ENCODE measurements at regions not wholly inside any gene's neighbourhood (a gene's known extent, or its start where the extent isn't known, plus 50 kb on each side); places are given as distances from the start of the nearest gene placed in this dataset.

- intact Hi-C loops (cut with DNase I), result no loop called here
- Histone ChIP-seq H3K9me3 (ENCODE audit: control insufficient read depth in 2 of 3, insufficient read depth in 1 of 3, low read length in 3 of 3) (peaks cover 0 to 4% (median 0%) of the 10 kb centered on the region in 3 donors), H3K27ac (ENCODE audit: low read depth in 2 of 2, low read length in 2 of 2) (no peak overlapping the region), H3K9ac (ENCODE audit: low read length in 3 of 3) (no peak overlapping the region), H3K27me3 (ENCODE audit: control insufficient read depth, insufficient read depth, low read length) (no peaks in the 10 kb centered on the region), H3K36me3 (ENCODE audit: control insufficient read depth in 2 of 3, insufficient read depth in 3 of 3, low read length in 3 of 3) (no peaks in the 10 kb centered on the region), H3K4me1 (ENCODE audit: control insufficient read depth in 2 of 3, insufficient read depth in 2 of 3, low read depth in 1 of 3, low read length in 3 of 3) (no peaks in the 10 kb centered on the region), H3K4me3 (ENCODE audit: low read length in 3 of 3) (no peak overlapping the region)
- FAIRE-seq, result peak; percentile 15
- no peak for DNase-seq
- TF ChIP-seq, protein P1, sequence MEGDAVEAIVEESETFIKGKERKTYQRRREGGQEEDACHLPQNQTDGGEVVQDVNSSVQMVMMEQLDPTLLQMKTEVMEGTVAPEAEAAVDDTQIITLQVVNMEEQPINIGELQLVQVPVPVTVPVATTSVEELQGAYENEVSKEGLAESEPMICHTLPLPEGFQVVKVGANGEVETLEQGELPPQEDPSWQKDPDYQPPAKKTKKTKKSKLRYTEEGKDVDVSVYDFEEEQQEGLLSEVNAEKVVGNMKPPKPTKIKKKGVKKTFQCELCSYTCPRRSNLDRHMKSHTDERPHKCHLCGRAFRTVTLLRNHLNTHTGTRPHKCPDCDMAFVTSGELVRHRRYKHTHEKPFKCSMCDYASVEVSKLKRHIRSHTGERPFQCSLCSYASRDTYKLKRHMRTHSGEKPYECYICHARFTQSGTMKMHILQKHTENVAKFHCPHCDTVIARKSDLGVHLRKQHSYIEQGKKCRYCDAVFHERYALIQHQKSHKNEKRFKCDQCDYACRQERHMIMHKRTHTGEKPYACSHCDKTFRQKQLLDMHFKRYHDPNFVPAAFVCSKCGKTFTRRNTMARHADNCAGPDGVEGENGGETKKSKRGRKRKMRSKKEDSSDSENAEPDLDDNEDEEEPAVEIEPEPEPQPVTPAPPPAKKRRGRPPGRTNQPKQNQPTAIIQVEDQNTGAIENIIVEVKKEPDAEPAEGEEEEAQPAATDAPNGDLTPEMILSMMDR (IDR thresholded peaks at IDR 0.05; ENCODE audit: borderline replicate concordance, extremely low read depth, insufficient read depth), result no peak
These were observed 858.7 kb downstream of the ROBO2 start for GRCh38 chr3:77898621-77899020.

DNA sequence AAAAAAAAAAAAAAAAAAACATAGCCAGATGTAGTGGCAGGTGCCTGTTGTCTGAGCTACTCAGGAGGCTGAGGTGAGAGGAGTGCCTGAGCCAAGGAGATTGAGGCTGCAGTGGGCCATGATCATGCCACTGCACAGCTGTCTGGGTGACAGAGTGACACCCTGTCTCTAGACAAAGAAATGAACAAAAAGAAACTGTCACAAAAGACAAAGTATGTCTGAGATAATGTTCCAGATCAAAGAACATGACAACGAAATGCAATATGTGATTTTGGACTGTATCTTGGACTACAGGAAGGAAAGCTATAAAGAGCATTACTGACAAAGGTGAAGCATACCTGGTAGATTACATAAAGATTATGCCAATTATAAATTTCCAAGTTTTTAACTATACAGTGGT lies 862.8 kb downstream of the ROBO2 start:
- Histone ChIP-seq H3K9ac (ENCODE audit: low read length in 3 of 3) (no peak overlapping the region), H3K4me1 (ENCODE audit: control insufficient read depth in 2 of 3, insufficient read depth in 2 of 3, low read depth in 1 of 3, low read length in 3 of 3) (no peaks in the 10 kb centered on the region), H3K4me3 (ENCODE audit: low read length in 3 of 3) (no peak overlapping the region), H3K9me3 (ENCODE audit: control insufficient read depth in 2 of 3, insufficient read depth in 1 of 3, low read length in 3 of 3) (peaks cover 0 to 4% (median 0%) of the 10 kb centered on the region in 3 donors), H3K36me3 (ENCODE audit: control insufficient read depth in 2 of 3, insufficient read depth in 3 of 3, low read length in 3 of 3) (no peaks in the 10 kb centered on the region), H3K27ac (ENCODE audit: low read depth in 2 of 2, low read length in 2 of 2) (no peak overlapping the region), H3K27me3 (ENCODE audit: control insufficient read depth, insufficient read depth, low read length) (no peaks in the 10 kb centered on the region)
- DNase-seq (no peak), FAIRE-seq (no peak)
- TF ChIP-seq, protein P1 (IDR thresholded peaks at IDR 0.05; ENCODE audit: borderline replicate concordance, extremely low read depth, insufficient read depth), result no peak
- intact Hi-C loops (cut with DNase I), result no loop called here

- no peaks in the 10 kb centered on the region for H3K4me1 ChIP-seq (ENCODE audit: control insufficient read depth in 2 of 3, insufficient read depth in 2 of 3, low read depth in 1 of 3, low read length in 3 of 3)
- H3K9me3 ChIP-seq (ENCODE audit: control insufficient read depth in 2 of 3, insufficient read depth in 1 of 3, low read length in 3 of 3), result no peaks in the 10 kb centered on the region
- intact Hi-C loops (cut with DNase I), result no loop called here
- H3K27ac ChIP-seq (ENCODE audit: low read depth in 2 of 2, low read length in 2 of 2), result no peak overlapping the region
- TF ChIP-seq, protein P1 (IDR thresholded peaks at IDR 0.05; ENCODE audit: borderline replicate concordance, extremely low read depth, insufficient read depth), result no peak
- FAIRE-seq (no peak), DNase-seq (no peak)
- H3K4me3 ChIP-seq (ENCODE audit: low read length in 3 of 3), result no peak overlapping the region
- no peak overlapping the region for H3K9ac ChIP-seq (ENCODE audit: low read length in 3 of 3)
- H3K36me3 ChIP-seq (ENCODE audit: control insufficient read depth in 2 of 3, insufficient read depth in 3 of 3, low read length in 3 of 3), result no peaks in the 10 kb centered on the region
- H3K27me3 ChIP-seq (ENCODE audit: control insufficient read depth, insufficient read depth, low read length), result no peaks in the 10 kb centered on the region
These were observed 866.3 kb downstream of the ROBO2 start for GRCh38 chr3:77906102-77906709.
